ENCODE measurements at regions not wholly inside any gene's neighbourhood (a gene's known extent, or its start where the extent isn't known, plus 50 kb on each side); places are given as distances from the start of the nearest gene placed in this dataset.
"Not testable (repeated sequence)": the region's sequence is repeated elsewhere in the genome, so short reads cannot be mapped to it uniquely, and the experiment has no call there.

DNA sequence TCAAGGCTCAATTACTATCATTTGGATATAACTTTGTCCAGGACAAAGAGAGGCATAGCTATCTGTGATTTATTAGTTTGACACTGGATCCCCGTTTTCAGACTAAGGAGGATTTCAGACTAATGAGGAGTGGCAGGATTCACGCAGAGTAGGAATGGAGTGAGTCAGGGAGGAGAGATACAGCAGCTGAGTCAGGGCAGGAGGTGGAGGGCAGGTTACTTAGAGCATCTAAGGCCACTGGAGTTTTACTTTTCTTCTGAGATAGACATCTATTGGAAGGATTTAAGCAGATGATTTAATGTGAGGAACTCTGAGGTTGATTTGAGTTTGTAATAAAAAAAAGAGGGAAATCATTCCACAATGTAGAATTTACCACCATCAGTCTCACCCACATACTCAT is 110.6 kb downstream of the RPIA start:
- not testable (repeated sequence) for DNase-seq

DNA sequence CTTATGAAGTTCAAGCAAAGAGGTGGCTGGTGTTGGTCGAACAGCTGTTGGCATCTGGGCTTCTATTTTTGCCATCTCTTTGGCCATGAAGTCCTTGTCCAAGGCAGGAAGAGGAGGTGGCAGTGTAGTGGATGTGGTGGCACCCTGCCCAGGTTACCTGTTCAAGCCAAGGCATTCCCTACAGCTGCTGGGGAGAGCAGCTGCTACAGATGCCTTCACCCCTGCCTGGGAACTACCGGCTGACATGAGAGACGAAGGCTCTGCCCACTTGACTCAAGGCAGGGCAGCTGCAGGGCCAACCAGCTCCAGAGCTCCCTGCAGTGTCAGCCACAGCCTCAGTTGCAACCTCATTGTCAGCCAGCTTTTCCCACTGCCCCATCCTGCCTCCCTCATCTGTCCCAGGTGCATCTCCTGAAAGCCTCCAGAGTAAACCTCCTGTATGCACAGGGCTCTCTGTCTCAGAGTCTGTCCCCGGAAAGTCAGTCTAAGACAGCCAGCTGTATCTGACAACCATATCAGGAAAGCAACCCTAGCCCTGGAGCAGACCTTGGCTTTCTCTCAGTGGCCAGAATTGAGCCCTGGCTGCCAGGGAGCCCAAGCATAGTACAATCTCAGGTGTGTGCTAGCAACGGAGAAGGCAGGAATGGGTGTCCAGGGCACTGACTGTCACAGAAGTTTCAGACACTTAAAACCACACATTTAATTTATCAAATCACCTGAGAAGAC is 115.9 kb downstream of the RPIA start:
- DNase-seq: no peak

DNA sequence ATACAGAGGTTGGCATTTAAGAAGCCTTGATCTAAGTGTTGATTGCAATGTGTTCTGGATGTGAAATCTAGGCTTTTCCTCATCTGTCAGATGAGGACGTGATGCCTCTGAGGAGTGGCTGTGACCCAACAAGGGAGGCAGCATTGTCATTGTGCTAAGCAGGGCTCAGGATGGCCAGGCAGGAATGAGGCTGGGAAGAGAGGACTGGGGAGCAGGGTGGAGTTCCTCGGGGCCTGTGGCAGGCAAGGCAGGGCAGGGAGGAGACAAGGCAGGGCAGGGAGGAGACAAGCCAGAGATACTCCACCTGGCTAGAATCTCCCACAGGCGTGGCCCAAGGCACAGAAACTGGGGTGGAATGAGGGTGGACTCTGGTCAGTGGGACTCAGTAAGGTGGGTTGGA is 116.6 kb downstream of the RPIA start:
- DNase-seq: no peak

DNA sequence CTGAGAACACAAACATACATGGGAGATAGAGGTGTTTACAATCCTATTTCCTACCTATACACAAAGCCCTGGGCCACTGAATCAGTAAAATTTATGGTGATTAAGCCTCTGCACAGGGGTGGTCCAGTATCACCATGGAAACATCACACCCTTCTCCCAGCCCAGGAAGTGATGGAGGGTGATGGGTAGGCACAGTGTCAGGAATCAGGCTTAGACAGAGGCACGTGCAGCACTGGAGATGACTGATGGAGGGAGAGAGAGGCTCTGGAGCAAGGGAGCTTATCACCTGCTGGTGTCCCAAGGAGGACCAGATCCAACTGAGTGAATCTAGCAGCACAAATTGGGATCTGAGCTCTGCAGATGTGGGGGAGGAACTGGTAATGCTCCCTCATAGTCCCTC is 117.2 kb downstream of the RPIA start:
- no peak for DNase-seq

DNA sequence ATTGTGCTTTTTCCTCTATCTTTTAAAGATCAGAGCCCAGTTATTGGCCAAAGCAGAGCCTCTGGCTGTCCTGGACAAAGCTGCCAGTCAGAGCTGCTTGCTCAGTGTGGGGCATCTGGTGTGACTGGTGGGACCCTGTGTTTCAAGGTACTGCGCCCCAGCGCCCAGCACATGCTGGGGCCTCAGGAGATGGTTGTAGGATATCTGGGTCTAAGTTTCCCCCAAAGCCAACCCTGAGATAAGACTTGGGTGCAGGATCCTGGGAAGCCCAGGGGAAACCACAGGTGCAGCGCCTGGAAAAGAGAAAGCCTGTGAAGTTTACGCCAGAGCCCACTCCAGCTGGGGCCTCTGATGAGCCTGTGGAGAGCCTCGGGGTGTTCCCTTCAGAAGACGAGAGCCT is 117.7 kb downstream of the RPIA start:
- no peak for DNase-seq

DNA sequence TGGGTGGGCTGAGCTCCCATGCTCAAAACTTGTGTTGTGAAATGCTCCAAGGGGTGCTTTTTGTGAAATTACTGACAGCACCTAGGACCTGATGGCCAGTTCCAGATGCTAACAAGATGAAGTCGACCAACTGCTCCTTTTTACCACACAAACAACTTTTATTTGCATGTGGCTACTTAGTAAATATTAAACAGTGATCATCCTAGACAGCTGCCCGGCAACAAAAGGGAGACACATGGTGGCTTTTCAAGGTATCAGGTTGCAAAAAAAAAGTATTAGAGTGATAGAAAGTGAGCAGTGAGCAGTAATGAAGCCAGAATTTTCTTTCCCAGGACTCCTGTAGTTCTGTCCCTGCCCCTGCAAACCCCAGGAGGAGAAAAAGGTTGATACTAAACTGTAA is 118.5 kb downstream of the RPIA start:
- no peak for DNase-seq

DNA sequence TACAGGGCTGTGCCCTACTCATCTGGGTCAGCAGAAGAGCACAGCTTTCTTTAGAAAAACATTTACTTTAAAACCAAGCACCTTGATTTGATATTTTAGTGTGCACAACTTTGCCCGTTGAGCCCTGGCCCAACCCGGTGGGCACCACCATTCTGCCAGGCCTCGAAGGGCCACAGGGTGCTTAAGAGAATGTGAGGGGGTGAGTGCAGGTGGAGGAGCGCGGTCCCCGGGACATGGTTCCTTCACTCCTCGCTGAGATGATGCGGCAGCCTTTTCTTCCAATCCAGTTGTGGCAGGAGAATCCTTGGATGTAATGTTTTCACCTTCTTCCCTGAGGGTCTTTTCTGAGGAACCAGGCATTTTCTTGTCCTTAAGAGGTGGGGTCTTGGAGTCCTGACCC is 119.0 kb downstream of the RPIA start:
- no peak for DNase-seq

DNA sequence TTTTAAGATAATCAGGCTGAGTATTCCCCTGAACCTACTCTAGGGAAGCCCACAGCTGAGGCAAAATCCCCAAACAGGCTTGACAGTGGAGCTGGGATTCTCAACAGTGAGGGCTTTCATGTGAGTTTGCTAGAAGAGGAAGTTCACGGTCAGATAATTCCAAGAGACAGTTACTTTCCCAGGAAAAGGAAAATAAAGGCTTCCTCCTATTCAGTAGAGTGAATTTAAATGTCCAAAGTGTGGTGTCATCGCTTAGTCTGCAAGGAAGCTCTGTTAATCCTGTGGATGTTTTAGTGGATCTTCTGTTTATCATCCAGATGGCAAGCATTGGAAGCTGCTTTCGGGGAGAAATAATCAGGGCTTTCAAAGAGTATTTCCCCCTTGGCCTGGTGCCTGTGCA is 119.8 kb downstream of the RPIA start:
- no peak for DNase-seq

DNA sequence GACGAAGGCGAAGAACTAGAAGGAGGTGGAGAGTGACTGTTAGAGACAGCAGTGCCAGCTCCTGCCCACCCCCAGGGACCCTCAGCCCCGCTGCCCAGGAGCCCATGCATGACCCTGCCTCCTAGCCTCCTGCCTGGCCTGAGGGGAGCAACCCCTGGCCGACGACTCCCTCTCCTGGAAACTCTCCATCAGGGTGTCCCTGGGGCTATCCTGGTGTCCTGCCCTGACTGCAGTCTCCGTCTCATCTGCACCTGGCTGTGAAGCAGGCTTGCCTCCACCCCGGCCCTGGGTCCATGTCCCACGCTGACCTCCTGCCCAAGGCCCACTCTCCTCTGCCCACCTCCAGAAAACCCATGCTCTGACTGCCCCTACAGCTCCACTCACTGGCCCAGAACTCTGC is 120.2 kb downstream of the RPIA start:
- DNase-seq: no peak

DNA sequence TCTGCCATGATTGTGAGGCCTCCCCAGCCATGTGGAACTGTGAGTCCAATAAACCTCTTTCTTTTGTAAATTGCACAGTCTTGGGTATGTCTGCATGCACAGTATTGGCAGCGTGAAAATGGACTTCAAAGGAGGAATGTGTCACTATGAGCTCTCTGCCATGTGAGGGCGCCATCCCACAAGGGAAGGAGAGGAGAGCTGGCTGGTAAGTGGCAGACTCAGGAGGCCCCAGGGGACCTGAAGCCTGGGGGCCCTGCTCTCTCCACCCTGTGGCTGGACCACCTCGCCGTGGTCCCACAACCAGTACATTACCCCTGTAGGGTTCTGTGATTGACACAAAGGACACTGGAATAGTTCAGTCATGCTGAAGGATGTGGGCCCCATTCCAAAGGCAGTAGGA is 122.1 kb downstream of the RPIA start:
- DNase-seq: no peak

DNA sequence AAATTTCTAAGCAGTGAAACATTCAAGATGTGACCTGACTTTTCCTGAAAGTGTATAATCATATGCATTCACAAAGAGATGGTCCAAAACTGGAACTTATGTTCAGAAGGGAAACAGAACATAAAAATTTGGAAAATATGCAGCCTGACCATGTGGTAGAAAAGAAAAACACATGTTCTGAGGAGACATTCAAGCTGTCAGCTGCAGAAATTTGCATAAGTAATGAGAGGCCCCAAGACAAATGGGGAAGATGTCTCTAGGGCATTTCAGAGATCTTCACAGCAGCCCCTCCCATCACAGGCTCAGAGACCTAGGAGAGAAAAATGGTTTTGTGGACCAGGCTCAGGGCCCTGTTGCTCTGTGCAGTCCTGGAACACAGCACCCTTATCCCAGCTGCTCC is 123.8 kb downstream of the RPIA start:
- no peak for DNase-seq

DNA sequence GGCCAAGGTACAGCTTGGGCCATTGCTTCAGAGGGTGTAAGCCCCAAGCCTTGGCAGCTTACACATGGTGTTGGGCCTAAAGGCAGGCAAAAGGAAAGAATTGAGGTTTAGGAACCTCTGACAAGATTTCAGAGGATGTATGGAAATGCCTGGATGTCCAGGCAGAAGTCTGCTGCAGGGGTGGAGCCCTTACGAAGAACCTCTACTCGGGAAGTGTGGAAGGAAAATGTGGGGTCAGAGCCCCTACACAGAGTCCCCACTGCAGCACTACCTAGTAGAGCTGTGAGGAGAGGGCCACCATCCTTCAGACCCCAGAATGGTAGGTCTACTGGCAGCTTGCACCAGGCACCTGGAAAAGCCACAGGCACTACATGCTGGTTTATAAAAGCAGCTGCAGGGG is 124.2 kb downstream of the RPIA start:
- no peak for DNase-seq

DNA sequence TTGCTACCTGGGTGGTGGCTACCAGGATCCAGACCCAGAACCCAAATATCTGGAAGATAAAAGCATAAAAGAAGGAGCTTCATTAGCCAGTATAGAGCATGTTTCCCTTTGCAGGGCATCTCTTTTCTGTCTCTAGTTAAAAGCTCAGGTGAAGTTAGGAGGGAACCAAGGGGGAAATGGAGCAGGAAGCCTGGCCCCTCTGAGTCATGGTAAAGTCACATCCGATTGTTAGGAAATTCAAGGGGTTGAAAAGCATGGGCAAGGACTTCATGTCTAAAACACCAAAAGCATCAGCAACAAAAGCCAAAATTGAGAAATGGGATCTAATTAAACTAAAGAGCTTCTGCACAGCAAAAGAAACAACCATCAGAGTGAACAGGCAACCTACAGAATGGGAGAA is 126.9 kb downstream of the RPIA start:
- no peak for DNase-seq

DNA sequence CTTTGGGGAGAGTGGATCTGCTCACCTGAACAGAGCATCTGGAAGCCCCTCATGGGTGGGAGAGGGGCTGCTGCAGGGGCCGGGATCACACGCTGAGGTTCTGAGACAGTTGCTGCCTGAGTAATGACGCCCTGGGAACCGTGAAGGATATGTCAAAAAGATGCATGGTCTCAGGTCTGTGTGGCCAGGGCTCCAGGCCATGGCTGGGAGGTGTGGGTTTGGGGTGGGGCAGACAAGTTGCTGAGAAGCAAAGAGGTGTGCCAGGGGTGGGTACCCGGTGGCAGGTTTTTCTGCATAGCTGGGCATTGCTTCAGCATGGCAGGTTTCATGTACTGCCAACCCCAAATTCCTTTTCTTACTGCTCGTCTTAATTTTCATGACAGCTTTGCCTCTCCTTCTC is 133.5 kb downstream of the RPIA start:
- no peak for DNase-seq

DNA sequence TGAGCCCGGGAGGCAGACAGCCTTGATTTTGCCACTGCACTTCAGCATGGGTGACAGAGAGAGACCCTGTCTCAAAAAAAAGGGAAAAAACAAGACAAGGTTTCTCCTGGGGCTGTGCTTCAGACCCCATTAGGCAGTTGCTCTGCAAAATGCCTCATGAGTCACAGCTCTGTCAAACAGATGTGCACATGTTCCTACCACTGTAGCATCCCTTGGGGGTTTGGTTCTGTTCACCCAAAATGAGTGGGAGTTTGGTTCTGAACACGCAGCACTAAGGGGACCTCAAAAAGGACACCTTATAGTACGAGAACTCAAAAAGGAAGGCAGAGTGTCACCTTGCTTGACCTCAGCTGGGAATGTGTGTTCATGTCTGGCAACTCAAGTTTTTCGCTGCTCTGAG is 134.9 kb downstream of the RPIA start:
- no peak for DNase-seq

DNA sequence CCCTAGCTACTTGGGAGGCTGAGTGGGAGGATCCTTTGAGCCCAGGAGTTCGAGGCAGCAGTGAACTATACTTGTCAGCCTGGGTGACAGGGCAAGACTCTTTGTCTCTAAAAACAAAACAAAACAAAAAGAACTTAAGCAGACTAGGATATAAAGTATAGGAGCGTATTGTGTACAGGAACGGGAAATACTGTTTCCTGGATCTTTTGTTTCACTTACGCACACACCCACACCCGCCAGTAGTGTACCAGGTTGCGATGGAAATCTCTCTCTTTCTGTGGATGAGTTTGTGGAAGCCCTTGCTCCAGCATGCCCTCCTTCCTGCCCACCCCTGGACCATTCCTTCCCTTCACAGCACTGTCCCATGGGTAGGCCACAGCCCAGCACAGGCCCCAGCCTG is 136.3 kb downstream of the RPIA start:
- DNase-seq: no peak

DNA sequence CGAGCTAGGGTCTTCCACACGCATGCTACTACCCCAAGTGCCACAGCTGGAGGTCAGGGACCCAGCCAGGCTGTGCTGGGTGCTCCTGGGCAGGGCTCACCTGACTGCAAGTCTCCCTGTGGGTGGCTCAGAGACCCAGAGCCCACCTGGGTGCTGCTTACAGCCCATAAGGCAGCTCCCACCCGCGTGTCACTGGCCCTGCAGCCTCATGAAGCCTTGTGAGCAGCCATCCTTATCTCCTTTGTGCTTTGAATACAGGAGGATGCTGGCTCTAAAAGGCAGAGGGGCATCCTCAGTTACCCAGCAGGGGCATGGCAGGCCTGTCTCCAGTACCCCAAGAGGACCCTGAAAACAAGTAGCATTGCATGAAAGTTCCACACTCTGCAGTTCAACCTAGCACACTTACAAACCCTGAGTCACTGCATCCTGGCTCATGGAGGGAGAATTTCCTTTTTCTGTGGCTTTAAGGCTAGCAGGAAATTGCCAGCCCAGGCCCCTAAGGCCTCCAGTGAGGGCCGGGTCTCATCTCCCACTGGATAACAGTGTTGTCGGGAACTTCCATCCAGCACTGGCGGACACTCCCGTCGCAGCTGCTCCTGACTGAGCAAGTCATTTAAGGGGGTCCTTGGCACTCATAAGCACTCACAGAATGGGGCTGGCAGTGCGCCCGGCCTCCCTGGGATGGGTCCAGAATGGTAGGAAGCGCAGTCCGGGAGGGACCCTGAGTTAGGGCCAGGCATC is 137.1 kb downstream of the RPIA start:
- no peak for DNase-seq

DNA sequence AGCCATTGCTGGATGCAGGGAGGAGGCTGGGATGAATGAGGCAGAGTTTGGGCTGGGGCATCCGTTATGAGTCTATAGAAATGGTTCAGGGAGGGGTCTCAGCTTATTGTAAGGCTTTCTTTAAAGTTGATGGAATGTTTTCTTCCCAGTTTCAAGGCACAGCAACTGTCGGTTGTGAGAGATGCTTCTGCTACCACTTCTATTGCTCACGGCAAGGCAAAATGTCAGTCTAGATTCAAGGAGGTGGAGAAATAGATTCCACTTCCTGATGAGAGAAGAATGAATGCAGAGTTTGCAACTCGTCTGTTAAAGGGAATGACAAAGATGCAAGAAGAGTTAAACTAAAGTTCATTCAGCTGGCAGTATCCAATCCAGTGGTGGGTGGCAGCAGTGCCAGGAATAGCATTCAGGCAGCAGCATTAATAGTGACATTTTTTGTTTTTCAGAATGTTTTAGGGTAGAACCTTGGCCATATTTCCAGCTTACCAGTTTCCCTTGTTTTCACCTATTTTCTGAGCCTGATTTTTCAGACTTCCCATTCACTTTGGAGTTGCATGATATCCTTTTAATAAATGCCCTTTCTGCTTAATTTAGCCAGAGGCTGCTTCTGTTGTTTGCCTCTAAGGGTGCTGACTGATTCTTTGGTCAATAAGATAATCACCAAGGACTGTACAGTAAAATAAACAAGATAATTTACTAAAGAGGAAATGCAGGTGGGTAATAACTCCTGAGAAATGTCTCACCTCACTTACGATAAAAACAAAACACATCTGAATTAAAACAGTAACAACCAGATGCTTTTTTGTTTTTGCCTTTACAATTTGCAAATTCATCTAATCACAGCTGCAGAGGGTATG is 138.4 kb downstream of the RPIA start:
- no peak for DNase-seq

DNA sequence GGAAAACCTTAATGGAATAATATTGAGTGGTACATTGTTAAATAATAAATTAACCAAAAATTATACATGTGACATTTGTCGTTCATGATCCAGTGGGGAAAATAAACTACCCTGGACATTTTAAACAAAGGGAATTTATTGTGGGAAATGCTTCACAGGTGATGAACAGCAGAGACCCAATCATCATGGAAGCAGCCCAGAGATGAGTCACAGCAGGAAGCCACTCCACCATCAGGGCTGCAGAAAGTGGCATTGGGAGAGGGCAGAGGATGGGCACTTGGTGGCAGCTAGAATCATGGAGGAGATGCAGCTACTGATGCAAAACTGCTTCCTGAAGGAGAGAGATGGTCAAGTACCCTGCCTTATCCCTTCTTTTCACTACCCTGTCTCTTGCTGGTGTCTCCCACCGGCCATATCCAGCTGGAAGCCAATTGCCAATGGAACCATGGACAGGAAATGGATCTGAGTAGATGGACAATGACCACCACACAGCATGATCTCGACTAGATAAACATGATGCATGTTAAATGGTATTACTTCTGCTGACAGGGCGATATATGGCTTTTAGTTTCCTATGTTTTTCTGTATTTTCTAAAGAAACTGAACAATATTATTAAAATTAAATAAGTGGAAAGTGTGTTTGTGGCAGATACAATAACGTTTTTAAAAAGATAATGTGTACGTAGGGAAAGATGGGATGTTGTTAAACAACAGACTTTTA is 139.8 kb downstream of the RPIA start:
- DNase-seq: no peak

DNA sequence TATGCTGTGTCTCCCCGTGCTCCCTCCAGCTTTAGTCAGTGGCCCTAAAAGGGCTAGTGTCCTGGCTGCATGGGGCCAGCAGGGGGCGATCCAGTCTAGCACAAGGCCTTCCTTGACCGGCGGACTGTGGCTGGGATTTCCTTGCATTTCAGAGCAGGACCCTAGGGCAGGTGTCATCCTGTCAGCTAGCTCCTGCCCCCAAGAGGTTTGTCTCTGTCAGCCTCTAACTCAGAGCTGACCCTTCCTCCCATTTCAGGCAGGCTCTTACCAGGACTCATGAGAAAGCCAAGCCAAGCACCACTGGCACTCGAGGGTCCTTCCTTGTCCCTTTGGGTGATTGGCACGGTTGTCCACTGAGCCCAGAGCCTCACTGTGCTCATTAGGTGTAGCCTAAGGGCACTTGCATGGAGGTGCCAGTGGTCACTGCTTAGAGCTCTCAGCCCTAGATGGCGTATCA is 140.3 kb downstream of the RPIA start:
- no peak for DNase-seq

DNA sequence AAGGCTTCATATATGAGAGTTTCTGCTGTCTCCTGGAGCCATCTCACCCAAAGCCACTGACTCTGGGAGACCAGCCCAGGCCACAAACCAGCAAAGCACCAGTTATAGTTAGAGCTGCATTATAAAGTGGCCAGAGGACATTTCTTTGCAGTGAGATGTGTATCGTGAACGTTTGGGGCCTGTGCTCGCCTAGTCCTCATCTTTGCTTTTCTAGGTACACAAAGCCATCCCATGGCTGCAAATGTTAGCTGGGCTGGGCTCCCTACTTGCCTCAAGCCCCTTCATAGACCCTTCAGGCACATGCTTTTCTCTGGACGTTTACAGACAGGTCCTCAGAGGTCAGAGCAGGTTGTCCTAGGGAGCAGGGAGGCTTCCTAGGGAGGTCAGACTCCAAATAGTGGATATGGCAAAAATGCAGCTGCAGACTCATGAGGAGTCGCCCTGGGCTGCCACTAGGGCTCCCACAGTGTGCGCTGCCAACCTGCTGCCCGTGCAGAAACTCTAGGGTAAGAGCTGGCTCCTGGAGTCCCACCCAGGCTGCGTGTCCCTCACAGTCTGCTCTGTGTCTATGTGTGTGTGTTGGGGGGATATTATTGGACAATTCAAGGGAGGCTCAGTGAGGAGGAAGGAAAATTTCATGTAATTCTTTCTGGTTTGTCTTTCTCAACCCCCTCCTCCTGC is 141.0 kb downstream of the RPIA start:
- DNase-seq: no peak

DNA sequence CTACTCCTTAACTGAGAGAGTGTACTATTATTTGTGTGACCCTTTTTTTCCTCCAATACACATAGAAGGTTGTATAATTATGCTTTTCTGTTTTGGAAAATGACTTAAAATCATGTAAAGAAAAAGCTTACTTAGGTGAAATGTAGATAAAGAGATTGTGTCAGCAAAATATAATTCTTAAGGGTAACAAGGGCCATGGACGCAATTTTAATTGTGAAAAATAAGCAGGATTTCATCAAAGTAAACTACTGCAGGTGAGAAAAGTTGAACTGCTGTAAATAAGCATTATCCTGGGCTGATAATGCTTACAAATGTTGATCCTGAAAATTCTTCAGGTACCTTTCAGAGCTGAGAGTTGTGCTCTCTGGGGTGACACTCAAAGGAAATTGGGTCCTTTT is 141.5 kb downstream of the RPIA start:
- DNase-seq: no peak

DNA sequence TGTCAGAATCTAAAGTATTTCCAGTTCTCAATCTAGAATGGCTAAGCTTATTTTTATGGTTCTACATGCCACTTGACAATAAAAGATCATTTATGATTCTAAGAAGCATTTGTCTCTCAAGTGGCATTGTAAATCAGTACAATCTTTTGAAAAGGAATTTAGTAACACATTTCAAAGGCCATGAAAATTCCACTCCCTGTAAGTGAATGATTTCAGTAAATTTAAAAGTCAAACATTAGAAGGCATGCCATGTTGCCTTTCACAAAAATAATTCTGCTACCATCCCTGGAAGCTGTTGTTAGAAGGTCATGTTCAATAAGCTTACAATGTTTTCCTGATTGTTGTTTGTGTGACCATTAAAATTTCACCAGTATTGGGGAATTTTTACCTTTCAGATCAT is 142.9 kb downstream of the RPIA start:
- no peak for DNase-seq

Measured in NCI-H2171 treated with DMSO at 0.1 percent for 48 hours (cell line).